H1 (cell line): ENCODE measurements at regions not wholly inside any gene's neighbourhood (a gene's known extent, or its start where the extent isn't known, plus 50 kb on each side); places are given as distances from the start of the nearest gene placed in this dataset.

Experiments
- CTCF ChIA-PET: fragments of 300-600 bp; sonication (Branson Sonifier 250); formaldehyde crosslinking; loops from one replicate; lab custom pipeline; 2021; ENCODE audit not compliant: partially characterized antibody; lab: Charles Lee
- POLR2A ChIA-PET: fragments of 300-600 bp; sonication (Branson Sonifier 250); formaldehyde crosslinking; loops from one replicate; lab custom pipeline; 2021; ENCODE audit warnings: inconsistent platforms; ENCODE audit not compliant: partially characterized antibody; lab: Charles Lee
- DNase-seq, 2 experiments: peaks; one replicate each; pipeline versions ENCODE4 v3.0.0 to v3.0.0-alpha.2; 2010 to 2022; ENCODE audit warnings: low spot score in 2 of 2, low read depth in 1 of 2, mixed read lengths in 1 of 2
- FAIRE-seq: peaks from 2 replicates; lab custom pipeline; 2011; peaks lifted over from hg19 to GRCh38; lab: Jason Lieb, UNC
- H2AFZ ChIP-seq: 2 replicates; pipeline ENCODE4 v1.8.1; 2012; ENCODE audit warnings: low read length, inconsistent platforms
- H2AK5ac ChIP-seq: 2 replicates; pipeline ENCODE4 v1.6.1; 2013; ENCODE audit warnings: low read depth, low read length
- H2BK120ac ChIP-seq: replicated peaks from 2 replicates; pipeline ENCODE3; 2013; ENCODE audit warnings: low read depth, low read length, inconsistent platforms
- H2BK12ac ChIP-seq: 2 replicates; pipeline ENCODE4 v1.6.1; 2013; ENCODE audit warnings: low read depth, low read length
- H2BK15ac ChIP-seq: 2 replicates; pipeline ENCODE4 v1.6.1; 2013; ENCODE audit warnings: low read length
- H2BK20ac ChIP-seq: 2 replicates; pipeline ENCODE4 v1.6.1; 2013; ENCODE audit warnings: low read length
- H2BK5ac ChIP-seq: 2 replicates; pipeline ENCODE4 v1.6.1; 2013; ENCODE audit warnings: low read depth, low read length
- H3K14ac ChIP-seq: 2 replicates; pipeline ENCODE4 v1.6.1; 2013; ENCODE audit warnings: inconsistent platforms; ENCODE audit not compliant: insufficient read length
- H3K18ac ChIP-seq: 2 replicates; pipeline ENCODE4 v1.6.1; 2013; ENCODE audit warnings: low read length; ENCODE audit errors: extremely low read depth
- H3K23ac ChIP-seq: 2 replicates; pipeline ENCODE4 v1.6.1; 2013; ENCODE audit warnings: inconsistent platforms; ENCODE audit not compliant: insufficient read length
- H3K23me2 ChIP-seq: 2 replicates; pipeline ENCODE4 v1.6.1; 2013; ENCODE audit warnings: low read depth, low read length
- H3K27ac ChIP-seq: 2 replicates; pipeline ENCODE4 v1.6.1; 2011; ENCODE audit warnings: low read depth, low read length, inconsistent platforms
- H3K27me3 ChIP-seq, 4 experiments: replicated peaks in 1 of 4; 1 replicate in 1 of 4; 2 replicates in 3 of 4; pipeline versions ENCODE4 v1.6.1 to v1.8.1; 2011 to 2013; ENCODE audit warnings: low read length in 3 of 4, mild to moderate bottlenecking in 3 of 4, inconsistent platforms in 2 of 4, mixed read lengths in 2 of 4, moderate library complexity in 1 of 4; ENCODE audit not compliant: control insufficient read depth in 3 of 4, insufficient read depth in 3 of 4; ENCODE audit errors: extremely low read depth in 1 of 4
- H3K36me3 ChIP-seq, 4 experiments: 2 replicates each; pipeline versions ENCODE4 v1.6.1 to v1.8.1; 2011 to 2013; ENCODE audit warnings: mild to moderate bottlenecking in 4 of 4, low read length in 3 of 4, moderate library complexity in 2 of 4, control low read depth in 1 of 4, inconsistent platforms in 1 of 4; ENCODE audit not compliant: insufficient read depth in 4 of 4, control insufficient read depth in 2 of 4
- H3K4ac ChIP-seq: replicated peaks from 2 replicates; pipeline ENCODE3; 2013; ENCODE audit warnings: low read length, low read depth, mixed read lengths, inconsistent platforms; ENCODE audit not compliant: insufficient read length
- H3K4me1 ChIP-seq, 4 experiments: replicated peaks in 1 of 4; 1 replicate in 1 of 4; 2 replicates in 3 of 4; pipeline versions ENCODE4 v1.6.1 to v1.8.1; 2011 to 2013; ENCODE audit warnings: low read length in 3 of 4, inconsistent platforms in 2 of 4, mixed read lengths in 1 of 4; ENCODE audit not compliant: insufficient read depth in 4 of 4, control insufficient read depth in 3 of 4
- H3K4me2 ChIP-seq, 2 experiments: 2 replicates each; pipeline versions ENCODE4 v1.6.1 to v1.8.1; 2011 to 2013; ENCODE audit warnings: low read depth in 2 of 2, low read length in 2 of 2, control low read depth in 1 of 2, inconsistent platforms in 1 of 2, mild to moderate bottlenecking in 1 of 2; ENCODE audit not compliant: insufficient read depth in 1 of 2
- H3K4me3 ChIP-seq, 4 experiments: fragments of 200-600, 300-600 bp in 1 of 4; sonication (generic), shearing (Covaris generic), sonication (Bioruptor Twin) in 1 of 4; 2 replicates each; pipeline versions ENCODE4 v1.5.1 to v1.8.1; 2011 to 2016; ENCODE audit warnings: low read length in 4 of 4, low read depth in 3 of 4, control low read depth in 2 of 4, inconsistent platforms in 2 of 4, mild to moderate bottlenecking in 2 of 4, mixed read lengths in 1 of 4, moderate library complexity in 1 of 4; ENCODE audit not compliant: insufficient read depth in 2 of 4; ENCODE audit errors: extremely low read depth in 1 of 4
- H3K56ac ChIP-seq: replicated peaks from 2 replicates; pipeline ENCODE3; 2013; ENCODE audit warnings: low read depth, mild to moderate bottlenecking, mixed read lengths, low read length, inconsistent platforms; ENCODE audit not compliant: insufficient read length
- H3K79me1 ChIP-seq: 2 replicates; pipeline ENCODE4 v1.6.1; 2013; ENCODE audit warnings: low read depth, low read length, control low read depth
- H3K79me2 ChIP-seq, 2 experiments: 2 replicates each; pipeline versions ENCODE4 v1.6.1 to v1.8.1; 2012 to 2013; ENCODE audit warnings: low read length in 2 of 2, mild to moderate bottlenecking in 2 of 2, inconsistent platforms in 1 of 2; ENCODE audit not compliant: insufficient read depth in 2 of 2, control insufficient read depth in 1 of 2
- H3K9ac ChIP-seq, 4 experiments: replicated peaks in 1 of 4; 1 replicate in 1 of 4; 2 replicates in 3 of 4; pipeline versions ENCODE4 v1.6.1 to v1.8.1; 2011 to 2013; ENCODE audit warnings: low read depth in 3 of 4, low read length in 3 of 4, control low read depth in 2 of 4, mild to moderate bottlenecking in 2 of 4, moderate library complexity in 2 of 4, inconsistent platforms in 1 of 4; ENCODE audit errors: extremely low read depth in 1 of 4
- H3K9me3 ChIP-seq, 2 experiments: 2 replicates each; pipeline versions ENCODE4 v1.6.1 to v1.8.1; 2012 to 2013; ENCODE audit warnings: mild to moderate bottlenecking in 2 of 2, moderate library complexity in 2 of 2, control low read depth in 1 of 2, inconsistent platforms in 1 of 2, low read depth in 1 of 2, low read length in 1 of 2, mixed read lengths in 1 of 2; ENCODE audit not compliant: insufficient read depth in 2 of 2
- H4K20me1 ChIP-seq, 2 experiments: replicated peaks in 1 of 2; 2 replicates each; pipeline versions ENCODE3 to v1.8.1; 2011 to 2013; ENCODE audit warnings: inconsistent platforms in 2 of 2, low read length in 2 of 2, mild to moderate bottlenecking in 1 of 2; ENCODE audit not compliant: insufficient read depth in 2 of 2, control insufficient read depth in 1 of 2
- H4K5ac ChIP-seq: 2 replicates; pipeline ENCODE4 v1.6.1; 2013; ENCODE audit warnings: low read length, low read depth, mixed read lengths, inconsistent platforms; ENCODE audit not compliant: insufficient read length
- H4K8ac ChIP-seq: 2 replicates; pipeline ENCODE4 v1.8.0; 2013; ENCODE audit warnings: mild to moderate bottlenecking, moderate library complexity, low read length, inconsistent platforms; ENCODE audit not compliant: insufficient read depth; ENCODE audit errors: extremely low read depth
- H4K91ac ChIP-seq: replicated peaks from 2 replicates; pipeline ENCODE3; 2013; ENCODE audit warnings: low read length, mixed read lengths, inconsistent platforms; ENCODE audit not compliant: insufficient read length
- ASH2L ChIP-seq: fragments of 200-600, 300-600 bp; sonication (generic); IDR thresholded peaks from one replicate; pipeline ENCODE4 v1.7.1; 2017; ENCODE audit warnings: low read length
- BACH1 ChIP-seq: IDR thresholded peaks from 2 replicates; pipeline ENCODE4 v1.6.1; 2012; ENCODE audit warnings: low read length, improper control_type of control experiment
- CBX5 ChIP-seq: fragments of 300-800, 300-1000 bp; sonication (generic); IDR thresholded peaks from 2 replicates; pipeline ENCODE4 v1.7.1; 2016; ENCODE audit warnings: antibody characterized with exemption, low read length, low read depth
- HDAC2 ChIP-seq, 2 experiments: fragments of 300-600 bp in 1 of 2; sonication (generic) in 1 of 2; IDR thresholded peaks; 2 replicates each; pipeline ENCODE4 v1.6.1; 2011 to 2012; ENCODE audit warnings: low read depth in 2 of 2, low read length in 2 of 2, mild to moderate bottlenecking in 2 of 2, moderate library complexity in 2 of 2, borderline replicate concordance in 1 of 2, inconsistent platforms in 1 of 2
- NRF1 ChIP-seq: IDR thresholded peaks from 2 replicates; pipeline ENCODE4 v1.6.1; 2011; ENCODE audit warnings: mild to moderate bottlenecking, low read depth, low read length, improper control_type of control experiment
- SIN3A ChIP-seq, 2 experiments: IDR thresholded peaks in 1 of 2; conservative IDR thresholded peaks in 1 of 2; 2 replicates each; pipeline ENCODE4 v1.6.1; 2011 to 2012; ENCODE audit warnings: low read length in 2 of 2, improper control_type of control experiment in 1 of 2, low read depth in 1 of 2, mild to moderate bottlenecking in 1 of 2
- SP1 ChIP-seq: IDR thresholded peaks from 2 replicates; pipeline ENCODE4 v1.6.1; 2011; ENCODE audit warnings: low read depth, low read length
- TAF1 ChIP-seq: IDR thresholded peaks from 2 replicates; pipeline ENCODE4 v1.6.1; 2011; ENCODE audit warnings: mild to moderate bottlenecking, low read depth, low read length
- USF2 ChIP-seq: IDR thresholded peaks from 2 replicates; pipeline ENCODE4 v1.6.1; 2011; ENCODE audit warnings: low read length, improper control_type of control experiment
- TF ChIP-seq, protein P1 (sequence below), 3 experiments: IDR thresholded peaks; 1 replicate in 2 of 3; 2 replicates in 1 of 3; pipeline versions ENCODE4 v1.5.1 to v1.6.1; 2011; ENCODE audit warnings: low read length in 3 of 3, mild to moderate bottlenecking in 3 of 3, inconsistent platforms in 2 of 3, low read depth in 1 of 3, moderate library complexity in 1 of 3; ENCODE audit not compliant: insufficient read depth in 1 of 3; ENCODE audit errors: control extremely low read depth in 1 of 3

- no peak for TF ChIP-seq NRF1
- no peak for TF ChIP-seq SP1
Observed at GRCh38 chr3:189512039-189512438, 119.2 kb upstream of the TP63 start (continued).

DNA sequence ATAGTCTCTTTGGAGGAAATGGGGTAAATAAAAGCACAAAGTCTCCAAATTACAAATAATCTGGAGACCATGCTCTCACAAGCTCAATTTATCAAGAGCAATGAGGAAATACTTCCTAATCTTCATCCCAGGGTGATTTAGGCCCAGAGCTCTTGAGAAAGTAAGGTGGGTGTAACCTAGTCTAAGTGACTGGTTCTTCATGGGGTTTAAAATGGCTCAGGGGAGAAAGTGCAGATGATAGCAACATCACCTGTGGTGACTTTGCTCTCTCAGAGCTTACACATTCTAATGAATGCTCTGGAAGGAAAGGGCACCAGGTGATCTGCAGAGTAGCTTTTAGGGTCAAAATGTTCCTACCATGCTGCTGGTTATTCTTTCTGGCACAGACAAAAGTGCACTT, 118.4 kb upstream of the TP63 start:
- H3K79me1 ChIP-seq = no peaks in the 10 kb centered on the region
- no peak overlapping the region for H3K4me2 ChIP-seq
- no peak for FAIRE-seq
- no peak overlapping the region for H2BK20ac ChIP-seq
- H3K4ac ChIP-seq = no peak overlapping the region
- H2AK5ac ChIP-seq = no peak overlapping the region
- no peak overlapping the region for H3K14ac ChIP-seq
- no peaks in the 10 kb centered on the region for H3K36me3 ChIP-seq
- DNase-seq = no peak
- no peak overlapping the region for H3K56ac ChIP-seq
- H4K91ac ChIP-seq = no peak overlapping the region
- H3K4me1 ChIP-seq = no peaks in the 10 kb centered on the region
- no peak overlapping the region for H2BK5ac ChIP-seq
- no peak overlapping the region for H2BK12ac ChIP-seq
- no peak overlapping the region for H4K8ac ChIP-seq
- H4K20me1 ChIP-seq = no peaks in the 10 kb centered on the region
- H3K27ac ChIP-seq = no peak overlapping the region
- no peak overlapping the region for H2BK15ac ChIP-seq
- no peak overlapping the region for H3K4me3 ChIP-seq
- H3K79me2 ChIP-seq = no peaks in the 10 kb centered on the region
- CTCF ChIA-PET = interaction anchor here (1.1 to 2.0 kb wide), 3 partner anchors 88 to 436 kb away, joined by 3 to 6 read pairs (median 4); no protein-coding TSS in a partner anchor
- H2BK120ac ChIP-seq = no peak overlapping the region
- H3K23me2 ChIP-seq = no peaks in the 10 kb centered on the region
- no peaks in the 10 kb centered on the region for H3K9me3 ChIP-seq
- no peak overlapping the region for H3K23ac ChIP-seq
- no peaks in the 10 kb centered on the region for H3K27me3 ChIP-seq
- no peak overlapping the region for H3K9ac ChIP-seq
- no peak overlapping the region for H4K5ac ChIP-seq
- H2AFZ ChIP-seq = no peak overlapping the region
- POLR2A ChIA-PET = no interaction called here
- no peak overlapping the region for H3K18ac ChIP-seq
- no peak for TF ChIP-seq TAF1
- no peak for TF ChIP-seq USF2
- TF ChIP-seq ASH2L = no peak
- TF ChIP-seq BACH1 = no peak
- TF ChIP-seq CBX5 = no peak
- TF ChIP-seq, protein P1, sequence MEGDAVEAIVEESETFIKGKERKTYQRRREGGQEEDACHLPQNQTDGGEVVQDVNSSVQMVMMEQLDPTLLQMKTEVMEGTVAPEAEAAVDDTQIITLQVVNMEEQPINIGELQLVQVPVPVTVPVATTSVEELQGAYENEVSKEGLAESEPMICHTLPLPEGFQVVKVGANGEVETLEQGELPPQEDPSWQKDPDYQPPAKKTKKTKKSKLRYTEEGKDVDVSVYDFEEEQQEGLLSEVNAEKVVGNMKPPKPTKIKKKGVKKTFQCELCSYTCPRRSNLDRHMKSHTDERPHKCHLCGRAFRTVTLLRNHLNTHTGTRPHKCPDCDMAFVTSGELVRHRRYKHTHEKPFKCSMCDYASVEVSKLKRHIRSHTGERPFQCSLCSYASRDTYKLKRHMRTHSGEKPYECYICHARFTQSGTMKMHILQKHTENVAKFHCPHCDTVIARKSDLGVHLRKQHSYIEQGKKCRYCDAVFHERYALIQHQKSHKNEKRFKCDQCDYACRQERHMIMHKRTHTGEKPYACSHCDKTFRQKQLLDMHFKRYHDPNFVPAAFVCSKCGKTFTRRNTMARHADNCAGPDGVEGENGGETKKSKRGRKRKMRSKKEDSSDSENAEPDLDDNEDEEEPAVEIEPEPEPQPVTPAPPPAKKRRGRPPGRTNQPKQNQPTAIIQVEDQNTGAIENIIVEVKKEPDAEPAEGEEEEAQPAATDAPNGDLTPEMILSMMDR (IDR thresholded peaks at IDR 0.05; ENCODE audit: control extremely low read depth in 1 of 3, insufficient read depth in 1 of 3, low read depth in 1 of 3, low read length in 3 of 3) = no peak
- TF ChIP-seq SIN3A (conservative IDR thresholded peaks at IDR 0.05 in 1 of 2, IDR thresholded peaks at IDR 0.05 in 1 of 2; ENCODE audit: low read depth in 1 of 2, low read length in 2 of 2) = no peak
- no peak for TF ChIP-seq HDAC2 (IDR thresholded peaks at IDR 0.05; ENCODE audit: borderline replicate concordance in 1 of 2, low read depth in 2 of 2, low read length in 2 of 2)
